ENCODE measurements at regions not wholly inside any gene's neighbourhood (a gene's known extent, or its start where the extent isn't known, plus 50 kb on each side); places are given as distances from the start of the nearest gene placed in this dataset.
"Not testable (repeated sequence)": the region's sequence is repeated elsewhere in the genome, so short reads cannot be mapped to it uniquely, and the experiment has no call there.

DNA sequence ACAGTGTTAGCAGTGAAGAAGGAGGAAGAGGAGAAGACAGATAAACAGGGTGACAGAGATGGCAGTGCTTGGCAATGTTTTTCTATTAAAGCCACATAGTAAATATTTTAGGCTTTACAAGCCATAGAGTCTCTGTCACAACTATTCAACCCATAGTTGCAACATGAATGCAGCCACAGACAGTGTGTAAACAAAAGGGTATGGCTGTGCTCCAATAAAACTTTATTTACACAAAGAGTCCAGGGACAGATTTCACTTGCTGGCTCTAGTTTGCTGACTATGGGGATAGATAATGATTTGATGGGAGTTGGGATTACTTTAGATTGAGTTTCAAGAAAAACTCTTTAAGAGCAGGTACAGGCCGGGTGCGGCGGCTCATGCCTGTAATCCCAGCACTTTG, 224.8 kb upstream of the SEMA6A start:
- DNase-seq, result no peak

DNA sequence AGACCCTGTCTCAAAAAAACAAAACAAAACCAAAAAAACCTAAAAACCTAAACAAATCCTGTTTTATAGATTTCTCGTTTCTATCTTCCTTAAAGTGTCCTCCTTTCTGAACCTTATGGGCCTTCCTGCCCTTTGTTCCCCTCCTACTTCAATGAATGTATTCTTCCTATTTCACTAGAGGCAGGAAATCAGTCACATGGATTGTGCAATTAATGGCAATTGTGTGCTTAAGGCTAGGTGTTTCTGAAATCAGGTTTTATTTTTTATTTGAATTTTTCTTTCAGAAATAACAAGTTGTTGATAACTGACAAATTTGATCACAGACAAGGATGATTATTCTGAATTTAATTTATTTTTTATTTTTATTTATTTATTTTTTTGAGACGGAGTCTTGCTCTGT, 220.6 kb upstream of the SEMA6A start:
- DNase-seq, result no peak

DNA sequence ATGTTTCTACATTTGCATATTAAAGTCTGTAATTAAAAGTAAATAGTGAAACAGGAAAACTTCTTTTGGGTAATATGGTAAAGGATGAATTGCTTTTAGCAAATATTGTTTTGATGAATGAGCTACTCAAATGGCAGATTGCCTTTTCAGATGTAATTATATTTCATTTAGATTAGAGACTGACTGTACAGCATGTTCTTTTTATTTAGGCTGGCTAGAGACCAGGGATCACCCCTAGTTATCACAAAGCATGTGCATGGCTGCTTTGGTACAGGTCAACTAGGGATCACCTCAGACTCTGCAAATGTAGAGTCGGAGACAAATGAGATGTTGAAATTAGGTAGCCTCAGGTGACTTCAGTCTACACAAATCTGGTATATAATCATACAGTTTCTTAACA, 214.9 kb upstream of the SEMA6A start:
- no peak for DNase-seq

DNA sequence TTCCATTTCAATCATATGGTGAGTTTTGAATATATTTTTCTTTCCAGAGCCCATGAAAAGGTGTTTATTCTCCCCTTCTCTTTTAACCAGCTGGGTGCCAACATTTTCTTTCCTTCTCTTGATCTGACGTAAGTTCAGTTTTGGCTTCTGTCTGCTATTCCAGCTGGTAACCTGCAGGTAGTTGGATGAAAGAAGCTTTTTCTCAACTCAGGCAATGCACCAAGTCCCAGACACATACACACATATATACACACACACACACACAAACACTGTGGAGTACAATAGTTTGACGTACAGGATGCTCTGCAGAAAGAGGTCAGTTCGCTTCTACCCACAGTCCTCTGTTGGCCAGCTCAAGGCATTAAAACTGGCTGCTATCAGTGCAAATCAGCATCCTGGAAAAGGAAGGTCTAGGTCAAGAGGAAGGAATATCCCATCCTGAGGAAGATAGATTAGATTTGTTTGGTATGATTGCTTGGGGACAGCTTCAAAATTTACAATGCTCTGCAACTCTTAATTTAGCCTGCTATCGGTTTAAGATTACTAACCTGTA, 214.3 kb upstream of the SEMA6A start:
- DNase-seq, result no peak

DNA sequence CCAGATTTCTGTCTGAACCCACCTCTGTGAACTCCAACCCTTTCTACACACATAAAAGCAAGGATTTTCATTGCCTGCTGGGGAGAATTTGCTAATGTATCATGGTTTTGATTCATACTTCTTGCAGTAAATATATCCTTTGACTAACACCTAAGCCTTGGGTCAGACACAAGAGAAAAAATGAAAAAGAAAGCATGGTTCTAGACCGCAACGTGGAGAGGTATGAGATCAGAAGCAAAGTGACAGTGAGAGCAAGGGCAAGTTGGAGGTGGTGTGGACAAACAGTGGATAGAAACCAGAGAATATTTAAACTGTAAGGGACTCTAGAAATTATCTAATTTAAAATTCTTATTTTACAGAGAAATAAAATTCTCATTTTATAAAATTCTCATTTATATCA, 212.9 kb upstream of the SEMA6A start:
- DNase-seq, result no peak

DNA sequence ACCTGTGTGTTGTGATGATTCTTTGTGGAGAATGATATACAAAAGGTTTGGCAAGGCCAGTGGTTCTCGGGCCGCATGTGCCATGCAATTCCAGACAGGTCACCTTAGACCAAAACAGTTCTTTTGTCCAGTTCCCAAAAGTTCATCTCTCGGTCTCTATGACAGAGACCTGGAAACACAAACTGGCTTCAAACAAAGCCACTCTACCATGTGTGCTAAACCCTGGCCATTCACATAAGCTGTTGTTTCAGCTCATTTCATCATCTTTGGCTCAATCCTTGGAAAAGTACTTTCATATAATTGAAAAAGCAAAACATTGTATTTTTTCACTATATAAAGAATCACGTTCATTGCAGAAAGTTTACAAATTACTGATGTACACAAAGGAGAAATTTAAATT, 210.5 kb upstream of the SEMA6A start:
- DNase-seq, result no peak

DNA sequence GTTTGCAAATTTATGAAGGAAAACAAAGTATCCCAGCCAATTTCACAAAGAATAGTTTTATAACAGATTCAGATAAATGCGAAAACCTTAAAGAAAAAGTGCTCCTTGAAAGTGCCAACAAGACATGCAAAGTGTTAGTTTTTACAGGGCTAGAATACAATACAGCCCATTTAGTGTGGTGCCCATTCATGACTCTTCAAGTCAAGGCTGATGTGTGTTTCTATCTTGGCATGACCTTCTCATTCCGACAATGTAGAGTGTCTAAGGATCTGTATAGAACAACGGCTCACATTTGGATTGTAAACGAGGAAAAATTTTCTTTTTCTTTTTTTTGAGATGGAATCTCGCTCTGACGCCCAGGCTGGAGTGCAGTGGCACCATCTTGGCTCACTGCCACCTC, 205.2 kb upstream of the SEMA6A start:
- no peak for DNase-seq

DNA sequence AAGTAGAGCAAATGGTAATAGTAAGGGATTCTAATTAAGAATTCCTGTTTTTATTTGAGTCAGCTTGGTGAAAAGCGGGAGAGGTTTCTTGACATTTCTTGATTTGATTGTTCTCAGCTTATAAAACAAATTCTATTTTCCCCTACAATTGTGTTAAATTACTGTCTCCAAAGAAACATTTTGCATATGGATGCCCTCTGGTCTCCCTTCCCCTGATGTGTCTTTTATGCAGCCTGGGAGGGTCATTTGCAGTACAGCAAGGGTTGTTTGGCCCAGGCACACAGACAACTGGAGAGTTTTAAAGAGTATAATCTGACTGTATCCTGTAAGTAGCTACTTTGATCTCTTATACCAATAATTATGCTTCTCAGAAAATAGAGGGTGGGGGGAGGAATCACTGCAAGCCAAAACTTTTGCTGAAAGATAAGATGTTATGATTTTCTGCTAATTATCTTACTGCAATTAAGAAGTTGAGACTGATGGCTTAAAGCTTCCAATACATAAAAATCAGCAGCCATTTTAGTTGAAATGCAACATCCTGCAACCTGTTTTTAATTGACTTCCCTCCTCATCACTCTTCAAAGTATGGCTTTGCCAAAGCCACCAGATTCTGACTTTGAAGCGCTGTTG, 204.1 kb upstream of the SEMA6A start:
- no peak for DNase-seq

DNA sequence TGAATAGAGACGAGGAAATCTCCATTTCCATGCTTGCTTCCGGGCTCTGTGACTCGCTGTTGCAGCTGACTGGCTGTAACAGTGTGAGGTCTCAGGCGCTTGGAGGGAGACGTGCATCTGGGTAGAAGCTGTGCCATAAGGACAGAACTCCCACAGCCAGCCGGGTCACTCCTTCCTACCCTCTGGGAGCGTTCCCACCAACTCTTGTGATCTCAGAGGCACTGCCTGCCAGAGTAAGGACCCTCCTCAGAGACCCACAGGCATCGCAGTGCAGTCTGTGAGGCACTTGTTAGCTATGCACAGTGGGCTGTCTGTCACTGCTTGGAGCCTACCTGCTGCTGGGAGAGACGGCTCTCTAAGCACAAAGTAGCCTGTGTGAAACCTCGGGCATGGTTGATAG, 203.4 kb upstream of the SEMA6A start:
- no peak for DNase-seq

DNA sequence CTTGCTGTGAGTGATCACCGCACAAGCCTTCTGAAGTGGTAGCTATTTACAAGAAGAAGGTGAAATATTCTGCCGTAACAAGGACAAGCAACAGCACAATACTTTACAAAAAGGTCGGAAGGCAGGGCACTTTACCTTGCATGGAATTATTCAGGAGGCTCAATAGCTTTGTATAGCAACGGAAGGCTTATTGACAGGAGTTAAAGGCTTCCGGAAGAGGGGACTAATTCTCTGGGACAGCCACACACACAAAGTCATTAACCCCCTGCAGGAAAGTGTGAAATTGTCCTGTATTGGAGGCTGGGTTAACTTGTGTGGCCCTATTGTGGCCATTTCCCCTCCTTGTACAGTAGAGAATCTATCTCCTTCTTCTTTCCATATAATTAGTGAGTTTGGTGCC, 199.3 kb upstream of the SEMA6A start:
- DNase-seq, result no peak

DNA sequence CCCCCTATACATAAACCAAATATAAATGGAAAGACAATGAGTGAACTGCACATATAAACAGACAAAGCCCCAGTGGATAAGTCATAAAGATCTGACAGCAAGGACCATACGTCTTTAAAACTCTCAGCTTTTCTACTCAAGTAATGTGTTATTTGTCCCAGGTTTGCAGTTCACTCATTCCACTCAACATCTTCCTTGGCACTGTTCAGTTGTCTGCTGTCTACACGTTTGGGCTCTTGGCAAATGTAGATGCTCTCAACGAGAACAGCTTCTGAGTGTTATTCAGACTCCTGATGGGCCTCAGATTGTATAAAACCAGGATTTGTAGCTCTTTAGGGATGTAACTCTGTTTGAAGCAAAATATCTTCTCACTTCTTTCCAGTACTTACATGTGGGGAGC, 198.2 kb upstream of the SEMA6A start:
- no peak for DNase-seq

DNA sequence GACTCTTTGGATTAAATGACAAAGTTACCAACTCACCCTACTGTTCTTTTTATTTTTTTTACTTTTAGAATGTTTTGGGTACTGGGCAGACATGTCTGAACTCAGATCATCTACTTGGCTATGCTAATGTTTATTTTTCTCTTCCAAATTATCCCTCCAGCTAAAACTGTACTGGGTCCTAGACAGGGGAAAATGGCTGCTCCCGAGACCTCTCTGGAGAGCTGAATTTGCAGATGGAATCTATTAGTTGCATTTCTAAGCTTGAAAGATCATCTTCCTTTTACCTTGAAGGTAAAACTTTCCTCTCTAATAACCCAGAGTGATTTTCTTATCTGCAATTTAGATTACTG, 197.5 kb upstream of the SEMA6A start:
- DNase-seq, result no peak

DNA sequence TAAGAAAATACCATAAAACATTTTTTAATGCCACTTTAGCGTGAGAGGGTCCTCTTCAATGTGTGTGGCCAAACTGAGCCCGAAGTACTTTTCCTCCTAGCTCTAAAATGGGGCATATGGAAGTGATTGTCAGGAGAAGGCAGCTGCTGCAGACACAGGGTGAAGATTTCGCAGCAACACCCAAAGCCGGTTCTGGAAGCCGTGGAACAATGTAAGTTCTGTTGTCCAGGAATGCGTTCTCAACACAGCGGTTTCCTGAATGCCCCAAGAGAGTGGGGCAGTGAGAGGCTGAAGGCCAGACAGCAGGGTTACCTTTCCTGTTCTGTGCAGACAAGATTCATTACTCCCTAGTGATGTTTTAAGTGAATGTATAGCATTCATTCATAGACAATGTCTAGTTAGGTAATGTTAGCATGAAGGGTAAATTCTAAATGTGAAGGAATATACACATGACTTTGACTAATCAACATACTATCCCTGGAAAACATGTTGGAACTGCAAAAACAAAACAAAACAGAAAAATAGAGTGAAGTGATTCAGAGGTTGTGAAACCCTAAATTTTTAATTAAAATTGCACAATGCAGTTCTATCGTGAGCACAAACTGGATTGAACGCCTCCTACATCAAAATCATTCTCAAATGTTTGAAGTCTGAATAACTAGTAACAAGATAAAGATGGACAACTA, 197.0 kb upstream of the SEMA6A start:
- no peak for DNase-seq

DNA sequence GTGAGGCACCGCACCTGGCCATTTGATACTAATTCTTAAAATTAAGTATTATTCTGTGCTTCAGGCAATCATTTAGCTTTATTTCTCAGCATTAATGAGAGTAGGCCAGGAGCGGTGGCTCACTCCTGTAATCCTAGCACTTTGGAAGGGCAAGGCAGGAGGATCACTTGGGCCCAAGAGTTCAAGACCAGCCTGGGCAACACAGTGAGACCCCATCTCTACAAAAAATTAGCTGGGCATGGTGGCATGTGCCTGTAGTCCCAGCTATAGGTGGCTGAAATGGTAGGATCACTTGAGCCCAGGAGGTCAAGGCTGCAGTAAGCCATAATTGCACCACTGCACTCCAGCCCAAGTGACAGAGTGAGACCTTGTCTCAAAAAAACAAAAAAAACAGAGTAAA, 195.3 kb upstream of the SEMA6A start:
- DNase-seq, result not testable (repeated sequence)

DNA sequence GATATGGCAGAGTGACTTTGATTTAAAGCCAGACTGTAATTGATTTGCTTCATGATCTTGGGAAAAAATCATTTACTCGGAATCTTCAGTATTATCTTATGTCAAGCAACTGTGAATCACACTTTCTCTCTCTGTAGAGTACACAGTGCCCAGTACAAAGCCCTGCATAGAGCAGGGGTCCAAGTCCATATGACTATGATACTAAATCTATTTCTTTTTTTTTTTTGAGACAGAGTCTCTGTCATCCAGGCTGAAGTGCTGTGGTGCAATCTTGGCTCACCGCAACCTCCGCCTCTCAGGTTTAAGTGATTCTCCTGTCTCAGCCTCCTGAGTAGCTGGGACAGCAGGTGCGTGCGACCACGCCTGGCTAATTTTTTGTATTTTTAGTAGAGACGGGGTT, 194.8 kb upstream of the SEMA6A start:
- peak; percentile 0 for DNase-seq

DNA sequence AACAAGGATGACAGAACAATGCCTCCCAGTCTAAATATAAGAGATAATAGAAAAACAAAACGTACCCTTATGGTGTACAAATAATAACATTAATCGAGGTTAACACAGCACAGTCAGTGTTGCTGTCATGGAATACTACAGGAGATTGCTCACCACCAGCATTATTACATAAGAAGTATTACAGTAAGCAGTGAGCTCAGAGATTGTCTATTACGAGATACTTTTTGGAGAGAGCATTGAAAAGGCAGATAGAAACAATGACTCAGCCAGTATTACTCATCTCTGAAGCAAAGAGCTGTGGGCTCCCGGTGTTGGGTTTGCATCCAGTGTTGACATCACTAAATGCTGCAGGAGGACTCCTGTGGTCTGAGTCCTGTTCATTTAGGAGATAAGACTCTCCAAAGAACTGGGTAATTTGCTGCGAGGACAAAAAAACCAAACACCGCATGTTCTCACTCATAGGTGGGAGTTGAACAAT, 191.9 kb upstream of the SEMA6A start:
- DNase-seq, result no peak

DNA sequence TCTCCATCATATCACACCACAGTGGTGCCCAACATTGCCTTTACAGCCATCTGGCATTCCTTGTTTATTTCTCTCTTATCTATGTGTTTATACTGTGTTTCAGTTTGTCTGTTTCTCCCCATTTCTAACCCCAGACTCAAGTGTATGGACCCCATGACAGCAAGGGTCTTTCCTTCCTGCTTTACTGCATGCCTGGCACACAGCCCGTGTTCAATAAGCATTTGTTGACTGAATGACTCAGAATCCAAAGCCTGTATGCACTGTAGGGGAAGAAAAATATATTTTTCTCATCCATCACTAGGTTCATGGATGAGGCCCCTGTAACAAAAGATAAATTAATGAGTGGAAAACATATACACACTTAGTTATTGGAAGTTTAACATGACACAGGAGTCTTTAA, 190.8 kb upstream of the SEMA6A start:
- no peak for DNase-seq

DNA sequence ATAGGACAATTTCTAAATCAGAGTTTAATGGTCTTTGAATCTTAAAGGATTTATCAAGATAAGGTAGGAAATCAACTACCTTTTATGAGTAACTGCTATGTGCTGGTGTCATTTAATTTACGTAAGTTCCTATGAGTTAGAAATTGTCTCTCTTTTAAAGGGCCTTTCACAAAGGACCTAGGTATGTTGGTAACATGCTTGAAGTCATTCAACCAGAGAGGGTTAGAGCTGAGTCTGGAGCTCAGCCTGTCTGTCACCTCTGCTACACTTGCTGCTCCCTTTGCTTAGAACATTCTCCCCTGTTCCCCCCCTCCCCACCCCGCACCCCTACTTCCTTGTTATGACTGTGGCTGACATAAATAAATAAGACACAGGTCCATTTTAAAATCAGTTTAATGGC, 190.3 kb upstream of the SEMA6A start:
- DNase-seq, result no peak

DNA sequence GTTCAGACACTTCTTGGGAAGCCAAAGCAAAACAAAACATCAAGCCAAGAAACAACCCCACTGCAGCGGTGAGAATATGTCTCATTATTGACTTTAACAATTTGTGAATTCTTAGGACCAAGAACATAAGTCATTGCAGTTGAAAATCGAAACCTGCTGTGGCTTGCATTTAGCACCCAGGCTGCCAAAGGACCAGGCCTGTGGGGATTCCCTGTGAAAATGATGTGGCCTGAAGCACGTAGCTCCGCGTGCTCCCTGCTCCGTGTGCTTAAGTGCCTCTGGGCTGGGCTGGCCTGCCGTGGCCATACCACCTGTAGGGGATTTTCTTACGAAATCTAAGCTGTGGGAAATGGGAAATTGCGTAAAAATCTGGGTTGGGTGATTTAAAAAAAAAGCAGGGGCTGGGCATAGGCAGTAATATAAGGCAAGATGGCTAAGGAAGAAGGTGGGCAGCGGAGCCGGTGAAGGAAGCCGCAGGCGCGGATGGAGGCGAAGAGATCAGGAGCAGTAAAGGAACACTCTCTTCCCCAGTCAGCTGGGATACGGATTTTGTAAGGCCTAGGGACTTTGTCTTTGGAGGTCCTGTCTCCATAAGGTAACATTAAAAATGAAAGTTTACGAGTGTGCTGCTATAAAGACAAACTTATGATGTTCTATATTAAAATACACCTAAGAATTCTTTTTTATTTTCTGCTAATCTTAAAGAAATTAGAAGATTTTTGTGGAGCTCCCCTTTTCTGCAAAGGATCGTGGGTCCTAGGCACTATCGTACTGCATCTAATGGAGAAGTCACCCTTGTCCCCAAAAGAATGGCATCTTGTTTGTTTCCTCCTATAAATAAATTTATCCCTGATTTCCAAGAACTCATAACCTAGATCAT, 189.6 kb upstream of the SEMA6A start:
- DNase-seq, result no peak

DNA sequence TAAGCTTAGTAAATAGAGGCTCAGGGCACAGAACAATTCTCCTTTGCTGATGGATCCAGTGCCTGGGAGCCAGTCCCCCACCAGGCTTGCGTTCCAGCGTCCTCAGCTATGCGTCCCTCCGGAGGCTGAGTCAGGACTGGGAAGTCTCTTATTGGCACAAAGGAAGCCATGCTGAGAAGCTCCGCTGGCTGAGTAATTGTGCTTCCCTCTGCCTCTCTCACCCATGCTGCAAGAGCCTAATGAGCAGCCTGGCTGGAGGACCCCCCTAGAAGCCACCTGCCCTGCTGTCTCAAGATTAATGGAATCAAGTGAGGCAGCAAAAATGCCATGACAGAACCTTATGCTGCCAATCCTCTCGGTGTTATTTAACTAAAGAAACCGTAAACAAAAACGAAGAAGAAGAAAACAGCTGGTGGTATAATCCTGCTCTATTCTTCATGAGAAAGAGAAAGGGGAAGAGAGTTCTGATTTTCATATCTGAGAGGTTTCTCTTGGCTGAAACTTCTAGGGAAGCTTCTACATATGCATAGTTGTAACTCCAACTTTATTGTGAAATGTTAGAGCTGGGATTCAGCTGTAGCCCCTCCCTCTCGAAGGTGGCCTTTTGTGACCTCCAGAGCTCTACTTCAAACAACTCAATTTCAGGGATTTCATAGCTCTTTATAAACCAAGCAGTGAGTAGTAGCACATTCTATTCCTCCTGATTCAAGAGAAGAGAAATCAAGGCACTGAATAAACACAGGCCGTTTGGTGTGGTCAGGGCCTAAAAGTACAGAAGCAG, 185.4 kb upstream of the SEMA6A start:
- no peak for DNase-seq

DNA sequence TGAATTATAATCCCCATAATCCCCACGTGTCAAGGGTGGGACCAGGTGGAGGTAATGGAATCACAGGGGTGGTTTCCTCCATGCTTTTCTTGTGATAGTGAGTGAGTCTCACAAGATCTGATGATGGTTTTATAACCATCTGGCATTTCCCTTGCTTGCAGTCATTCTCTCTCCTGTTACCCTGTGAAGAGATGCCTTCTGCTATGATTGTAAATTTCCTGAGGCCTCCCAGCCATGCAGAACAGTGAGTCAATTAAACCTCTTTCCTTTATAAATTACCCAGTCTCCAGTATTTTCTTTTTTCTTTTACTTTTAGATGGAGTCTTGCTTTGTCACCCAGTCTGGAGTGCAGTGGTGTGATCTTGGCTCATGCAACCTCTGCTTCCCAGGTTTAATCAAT, 182.7 kb upstream of the SEMA6A start:
- DNase-seq, result no peak

DNA sequence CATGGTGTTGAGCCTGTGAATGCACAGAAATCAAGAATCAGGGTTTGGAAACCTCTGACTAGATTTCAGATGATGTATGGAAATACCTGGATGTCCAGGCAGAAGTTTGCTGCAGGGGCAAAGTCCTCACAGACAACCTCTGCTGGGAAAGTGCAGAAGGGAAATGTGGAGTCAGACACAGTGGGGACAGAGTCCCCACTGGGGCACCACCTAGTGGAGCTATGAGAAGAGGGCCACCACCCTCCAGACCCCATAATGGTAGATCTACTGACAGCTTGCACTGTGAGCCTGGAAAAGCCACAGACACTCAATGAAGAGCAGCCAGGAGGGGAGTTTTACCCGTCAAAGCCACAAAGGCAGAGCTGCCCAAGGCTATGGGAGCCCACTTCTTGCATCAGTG, 181.9 kb upstream of the SEMA6A start:
- no peak for DNase-seq

DNA sequence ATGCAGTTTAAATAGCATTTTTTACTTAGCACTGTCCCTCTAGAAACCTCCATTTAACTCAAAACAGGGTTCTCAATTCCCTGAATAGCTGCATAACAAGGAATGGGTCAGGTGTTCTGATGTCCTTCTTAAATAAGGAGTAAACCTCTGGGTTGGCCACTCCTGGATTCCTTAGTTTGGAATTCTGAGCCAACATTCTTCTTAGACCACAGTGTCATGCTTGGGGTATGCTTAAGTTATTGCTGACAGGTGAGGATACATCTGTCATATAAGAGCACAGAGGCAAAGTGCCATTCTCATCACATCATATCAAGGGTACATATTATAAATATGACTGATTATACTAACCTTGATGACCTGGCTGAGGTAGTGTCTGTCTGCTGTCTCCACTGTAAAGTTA, 179.9 kb upstream of the SEMA6A start:
- no peak for DNase-seq
